ENCODE measurements at regions not wholly inside any gene's neighbourhood (a gene's known extent, or its start where the extent isn't known, plus 50 kb on each side); places are given as distances from the start of the nearest gene placed in this dataset.
A peak's percentile ranks its signal among the peaks of the same experiment; 100 is the strongest.

- no peak for DNase-seq
These were observed 242.5 kb downstream of the TTLL2 start for GRCh38 chr6:167567142-167568033.

- DNase-seq = no peak
These were observed 243.6 kb downstream of the TTLL2 start for GRCh38 chr6:167568407-167569024.

- DNase-seq = no peak
These were observed 244.3 kb downstream of the TTLL2 start for GRCh38 chr6:167569041-167569805.

- DNase-seq = no peak
These were observed 245.0 kb downstream of the TTLL2 start for GRCh38 chr6:167569879-167570278.

GRCh38 chr6:167570460-167571400 is 245.8 kb downstream of the TTLL2 start:
- DNase-seq = no peak

- peak; percentile 22 for DNase-seq
These were observed 246.7 kb downstream of the TTLL2 start for GRCh38 chr6:167571550-167571949.

- no peak for DNase-seq
These were observed 247.2 kb downstream of the TTLL2 start for GRCh38 chr6:167572106-167572505.

- no peak for DNase-seq
These were observed 248.0 kb downstream of the TTLL2 start for GRCh38 chr6:167572841-167573271.

GRCh38 chr6:167573461-167574215 is 248.8 kb downstream of the TTLL2 start:
- no peak for DNase-seq

- no peak for DNase-seq
These were observed 249.7 kb downstream of the TTLL2 start for GRCh38 chr6:167574431-167575151.

GRCh38 chr6:167575158-167575696 is 250.3 kb downstream of the TTLL2 start:
- no peak for DNase-seq

- no peak for DNase-seq
These were observed 250.5 kb upstream of the AFDN start for GRCh38 chr6:167576050-167576741.

- peak; percentile 84 for DNase-seq
These were observed 249.7 kb upstream of the AFDN start for GRCh38 chr6:167576828-167577503.

GRCh38 chr6:167577891-167578361 is 248.8 kb upstream of the AFDN start:
- DNase-seq = no peak

- DNase-seq = no peak
These were observed 248.3 kb upstream of the AFDN start for GRCh38 chr6:167578371-167578901.

- DNase-seq = no peak
These were observed 246.7 kb upstream of the AFDN start for GRCh38 chr6:167579806-167580618.

GRCh38 chr6:167580619-167580911 is 246.1 kb upstream of the AFDN start:
- DNase-seq = no peak

GRCh38 chr6:167581637-167582036 is 245.1 kb upstream of the AFDN start:
- no peak for DNase-seq
